H9 (cell line): ENCODE measurements at regions not wholly inside any gene's neighbourhood (a gene's known extent, or its start where the extent isn't known, plus 50 kb on each side); places are given as distances from the start of the nearest gene placed in this dataset.

Experiments used
- DNase-seq: peaks from one replicate; pipeline ENCODE4 v3.0.0-alpha.2; 2017
- H2AFZ ChIP-seq: one replicate; pipeline ENCODE4 v1.6.1; 2013; ENCODE audit warnings: mild to moderate bottlenecking, low read length, control low read depth, moderate library complexity
- H2AK5ac ChIP-seq: 2 replicates; pipeline ENCODE4 v1.6.1; 2013; ENCODE audit warnings: low read length, control low read depth, mixed read lengths; ENCODE audit not compliant: insufficient read length
- H2BK120ac ChIP-seq: one replicate; pipeline ENCODE4 v1.6.1; 2013; ENCODE audit warnings: low read depth, mild to moderate bottlenecking, low read length, control low read depth, inconsistent platforms; ENCODE audit not compliant: poor library complexity, severe bottlenecking
- H2BK12ac ChIP-seq: 2 replicates; pipeline ENCODE4 v1.6.1; 2013; ENCODE audit warnings: low read length, control low read depth, mixed read lengths, low read depth; ENCODE audit not compliant: insufficient read length
- H2BK15ac ChIP-seq: 2 replicates; pipeline ENCODE4 v1.6.1; 2013; ENCODE audit warnings: low read depth, low read length, control low read depth
- H2BK20ac ChIP-seq: one replicate; pipeline ENCODE4 v1.6.1; 2013; ENCODE audit warnings: low read depth, mild to moderate bottlenecking, low read length, control low read depth, inconsistent platforms; ENCODE audit not compliant: poor library complexity, severe bottlenecking
- H2BK5ac ChIP-seq: 2 replicates; pipeline ENCODE4 v1.6.1; 2013; ENCODE audit warnings: low read length, control low read depth, mixed read lengths; ENCODE audit not compliant: insufficient read length
- H3K14ac ChIP-seq: 2 replicates; pipeline ENCODE4 v1.6.1; 2013; ENCODE audit warnings: low read length, control low read depth; ENCODE audit not compliant: insufficient read depth
- H3K18ac ChIP-seq: 2 replicates; pipeline ENCODE4 v1.6.1; 2013; ENCODE audit warnings: low read depth, mild to moderate bottlenecking, mixed read lengths, low read length, control low read depth; ENCODE audit not compliant: insufficient read length
- H3K23ac ChIP-seq: 2 replicates; pipeline ENCODE4 v1.6.1; 2013; ENCODE audit warnings: low read length, control low read depth, mixed read lengths, low read depth; ENCODE audit not compliant: insufficient read length
- H3K23me2 ChIP-seq: 2 replicates; pipeline ENCODE4 v1.6.1; 2013; ENCODE audit warnings: low read depth, mild to moderate bottlenecking, mixed read lengths, low read length, control low read depth; ENCODE audit not compliant: insufficient read length, poor library complexity, severe bottlenecking
- H3K27ac ChIP-seq: 2 replicates; pipeline ENCODE4 v1.5.1; 2013; ENCODE audit warnings: low read length, control low read depth, mixed read lengths, low read depth; ENCODE audit not compliant: insufficient read length
- H3K27me3 ChIP-seq: 2 replicates; pipeline ENCODE4 v1.6.1; 2013; ENCODE audit warnings: low read length, control low read depth, inconsistent platforms; ENCODE audit not compliant: insufficient read depth
- H3K4ac ChIP-seq: 2 replicates; pipeline ENCODE4 v1.6.1; 2013; ENCODE audit warnings: low read depth, mild to moderate bottlenecking, control low read depth, inconsistent platforms, low read length, moderate library complexity
- H3K4me1 ChIP-seq: 2 replicates; pipeline ENCODE4 v1.6.1; 2013; ENCODE audit warnings: low read length, control low read depth, inconsistent platforms; ENCODE audit not compliant: insufficient read depth
- H3K4me2 ChIP-seq: 2 replicates; pipeline ENCODE4 v1.6.1; 2013; ENCODE audit warnings: low read length, control low read depth, mixed read lengths; ENCODE audit not compliant: insufficient read length, insufficient read depth
- H3K56ac ChIP-seq: 2 replicates; pipeline ENCODE4 v1.6.1; 2013; ENCODE audit warnings: low read depth, mild to moderate bottlenecking, mixed read lengths, low read length, control low read depth; ENCODE audit not compliant: insufficient read length
- H3K79me1 ChIP-seq: 2 replicates; pipeline ENCODE4 v1.6.1; 2013; ENCODE audit warnings: low read depth, mild to moderate bottlenecking, moderate library complexity, low read length, control low read depth, inconsistent platforms; ENCODE audit not compliant: insufficient read depth, poor library complexity, severe bottlenecking
- H3K79me2 ChIP-seq: 2 replicates; pipeline ENCODE4 v1.6.1; 2013; ENCODE audit warnings: low read length, control low read depth, inconsistent platforms; ENCODE audit not compliant: insufficient read depth
- H3K9ac ChIP-seq: 2 replicates; pipeline ENCODE4 v1.6.1; 2013; ENCODE audit warnings: low read length, control low read depth, mixed read lengths; ENCODE audit not compliant: insufficient read length; ENCODE audit errors: extremely low read depth
- H3K9me3 ChIP-seq: one replicate; pipeline ENCODE4 v1.6.1; 2013; ENCODE audit warnings: low read depth, low read length, inconsistent platforms; ENCODE audit not compliant: control insufficient read depth
- H3T11ph ChIP-seq: one replicate; pipeline ENCODE4 v1.6.1; 2013; ENCODE audit warnings: mild to moderate bottlenecking, low read length, control low read depth, inconsistent platforms
- H4K20me1 ChIP-seq: one replicate; pipeline ENCODE4 v1.6.1; 2013; ENCODE audit not compliant: control insufficient read depth, insufficient read length, insufficient read depth
- H4K5ac ChIP-seq: 2 replicates; pipeline ENCODE4 v1.6.1; 2013; ENCODE audit warnings: low read depth, mild to moderate bottlenecking, mixed read lengths, low read length, control low read depth; ENCODE audit not compliant: insufficient read length
- H4K8ac ChIP-seq: replicated peaks from 2 replicates; pipeline ENCODE4 v1.6.1; 2013; ENCODE audit warnings: low read length, control low read depth, mixed read lengths, low read depth; ENCODE audit not compliant: insufficient read length
- H4K91ac ChIP-seq: 2 replicates; pipeline ENCODE4 v1.6.1; 2013; ENCODE audit warnings: low read depth, mild to moderate bottlenecking, moderate library complexity, mixed read lengths, low read length, control low read depth; ENCODE audit not compliant: insufficient read length
- H3K27ac Mint-ChIP-seq, 3 experiments: 2 replicates in 2 of 3; 3 replicates in 1 of 3; pipeline ENCODE4 v1.8.0; 2020 to 2021; ENCODE audit warnings: mixed read lengths in 3 of 3, mild to moderate bottlenecking in 1 of 3, moderate library complexity in 1 of 3
- H3K27me3 Mint-ChIP-seq: 2 replicates; pipeline ENCODE4 v1.8.0; 2021; ENCODE audit warnings: low read depth, mild to moderate bottlenecking, moderate library complexity, mixed read lengths
- H3K36me3 Mint-ChIP-seq, 3 experiments: 2 replicates in 2 of 3; 3 replicates in 1 of 3; pipeline ENCODE4 v1.8.0; 2020 to 2021; ENCODE audit warnings: low read depth in 3 of 3, mixed read lengths in 3 of 3; ENCODE audit not compliant: insufficient read depth in 1 of 3
- H3K4me1 Mint-ChIP-seq, 2 experiments: 2 replicates each; pipeline ENCODE4 v1.8.0; 2020; ENCODE audit warnings: mixed read lengths in 2 of 2
- H3K4me3 Mint-ChIP-seq, 2 experiments: 2 replicates in 1 of 2; 3 replicates in 1 of 2; pipeline ENCODE4 v1.8.0; 2020 to 2021; ENCODE audit warnings: mild to moderate bottlenecking in 2 of 2, mixed read lengths in 2 of 2, moderate library complexity in 1 of 2
- H3K9me3 Mint-ChIP-seq, 2 experiments: 2 replicates in 1 of 2; 3 replicates in 1 of 2; pipeline ENCODE4 v1.8.0; 2020; ENCODE audit warnings: mild to moderate bottlenecking in 2 of 2, mixed read lengths in 2 of 2, moderate library complexity in 1 of 2
- WGBS: extraction: QIAGEN DNeasy Blood & Tissue Kit; methylation state at CpG from one replicate; pipeline ENCODE4 v1.1.7; 2013; ENCODE audit warnings: missing lambda C conversion rate, low lambda C conversion rate, mixed read lengths; ENCODE audit not compliant: insufficient read length; ENCODE audit errors: extremely low coverage; 5-methylcytosine and 5-hydroxymethylcytosine counted together
- TF ChIP-seq, protein P1 (sequence below): fragments of 200-600 bp; sonication (generic); conservative IDR thresholded peaks from 3 replicates; pipeline ENCODE4 v1.8.0; 2021; ENCODE audit warnings: antibody characterized with exemption, mild to moderate bottlenecking

DNA sequence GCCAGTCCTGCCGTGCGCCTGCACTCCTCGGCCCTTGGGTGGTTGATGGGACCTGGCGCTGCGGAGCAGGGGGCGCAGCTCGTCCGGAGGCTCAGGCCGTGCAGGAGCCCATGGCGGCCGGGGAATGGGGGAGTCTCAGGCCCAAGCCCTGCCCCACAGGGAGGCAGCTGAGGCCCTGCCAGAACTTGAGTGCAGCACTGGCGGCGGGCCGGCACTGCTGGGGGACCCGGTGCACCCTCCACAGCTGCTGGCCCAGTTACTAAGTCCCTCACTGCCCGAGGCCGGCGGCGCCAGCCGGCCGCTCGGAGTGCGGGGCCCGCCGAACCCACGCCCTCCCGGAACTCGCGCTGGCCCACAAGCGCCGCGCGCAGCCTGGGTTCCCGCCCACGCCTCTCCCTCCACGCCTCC lies 190.9 kb upstream of the MME start:
- Mint-ChIP-seq H3K27ac (no peak overlapping the region), H3K36me3 (no peaks in the 10 kb centered on the region; a peak in 1 of 7 replicates), H3K9me3 (peaks cover 0 to 7% of the 10 kb centered on the region in 2 experiments; a peak in 3 of 5 replicates), H3K4me3 (no peak overlapping the region), H3K4me1 (no peaks in the 10 kb centered on the region), H3K27me3 (no peaks in the 10 kb centered on the region)
- H4K8ac ChIP-seq, result no peak overlapping the region
- H4K91ac ChIP-seq, result no peak overlapping the region
- no peak overlapping the region for H3K14ac ChIP-seq
- no peak overlapping the region for H3K27ac ChIP-seq
- no peak overlapping the region for H2AK5ac ChIP-seq
- H3K56ac ChIP-seq, result no peak overlapping the region
- H3T11ph ChIP-seq, result no peak overlapping the region
- no peaks in the 10 kb centered on the region for H3K27me3 ChIP-seq
- no peak overlapping the region for H3K4me2 ChIP-seq
- H2AFZ ChIP-seq, result no peak overlapping the region
- H3K23me2 ChIP-seq, result no peaks in the 10 kb centered on the region
- H2BK12ac ChIP-seq, result no peak overlapping the region
- no peak overlapping the region for H2BK15ac ChIP-seq
- no peaks in the 10 kb centered on the region for H3K9me3 ChIP-seq
- H3K9ac ChIP-seq, result no peak overlapping the region
- TF ChIP-seq, protein P1, sequence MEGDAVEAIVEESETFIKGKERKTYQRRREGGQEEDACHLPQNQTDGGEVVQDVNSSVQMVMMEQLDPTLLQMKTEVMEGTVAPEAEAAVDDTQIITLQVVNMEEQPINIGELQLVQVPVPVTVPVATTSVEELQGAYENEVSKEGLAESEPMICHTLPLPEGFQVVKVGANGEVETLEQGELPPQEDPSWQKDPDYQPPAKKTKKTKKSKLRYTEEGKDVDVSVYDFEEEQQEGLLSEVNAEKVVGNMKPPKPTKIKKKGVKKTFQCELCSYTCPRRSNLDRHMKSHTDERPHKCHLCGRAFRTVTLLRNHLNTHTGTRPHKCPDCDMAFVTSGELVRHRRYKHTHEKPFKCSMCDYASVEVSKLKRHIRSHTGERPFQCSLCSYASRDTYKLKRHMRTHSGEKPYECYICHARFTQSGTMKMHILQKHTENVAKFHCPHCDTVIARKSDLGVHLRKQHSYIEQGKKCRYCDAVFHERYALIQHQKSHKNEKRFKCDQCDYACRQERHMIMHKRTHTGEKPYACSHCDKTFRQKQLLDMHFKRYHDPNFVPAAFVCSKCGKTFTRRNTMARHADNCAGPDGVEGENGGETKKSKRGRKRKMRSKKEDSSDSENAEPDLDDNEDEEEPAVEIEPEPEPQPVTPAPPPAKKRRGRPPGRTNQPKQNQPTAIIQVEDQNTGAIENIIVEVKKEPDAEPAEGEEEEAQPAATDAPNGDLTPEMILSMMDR, result no peak
- H2BK5ac ChIP-seq, result no peak overlapping the region
- no peak overlapping the region for H3K23ac ChIP-seq
- H2BK120ac ChIP-seq, result no peak overlapping the region
- H2BK20ac ChIP-seq, result no peak overlapping the region
- H3K4ac ChIP-seq, result no peak overlapping the region
- WGBS, result no CpG with 5 or more reads among the region's 36 CpGs
- H3K18ac ChIP-seq, result no peak overlapping the region
- no peaks in the 10 kb centered on the region for H4K20me1 ChIP-seq
- no peaks in the 10 kb centered on the region for H3K4me1 ChIP-seq
- no peak for DNase-seq
- no peaks in the 10 kb centered on the region; the same call in 1 of the 2 replicates for H3K79me2 ChIP-seq
- no peaks in the 10 kb centered on the region for H3K79me1 ChIP-seq
- no peak overlapping the region for H4K5ac ChIP-seq
